Smooth muscle cell (in vitro differentiated cells): ENCODE measurements at regions not wholly inside any gene's neighbourhood (a gene's known extent, or its start where the extent isn't known, plus 50 kb on each side); places are given as distances from the start of the nearest gene placed in this dataset.

Source experiments
- DNase-seq: peaks from one replicate; lab custom pipeline; 2025; ENCODE audit not compliant: unreplicated experiment; lab: John Stamatoyannopoulos, UW
- H2AFZ ChIP-seq: fragments of 200-600 bp; sonication (generic); 2 replicates; pipeline ENCODE4 v1.6.0; 2016; ENCODE audit warnings: antibody characterized with exemption, low read depth, mild to moderate bottlenecking
- H3F3A ChIP-seq: fragments of 200-600 bp; sonication (generic); 2 replicates; pipeline ENCODE4 v1.6.0; 2017; ENCODE audit warnings: antibody characterized with exemption, low read depth
- H3K27ac ChIP-seq: fragments of 200-600 bp; sonication (generic); 2 replicates; pipeline ENCODE4 v1.5.1; 2016; ENCODE audit warnings: low read depth, mild to moderate bottlenecking
- H3K27me3 ChIP-seq: fragments of 200-600 bp; sonication (generic); 2 replicates; pipeline ENCODE4 v1.6.1; 2016; ENCODE audit warnings: low read depth, mild to moderate bottlenecking
- H3K36me3 ChIP-seq: fragments of 200-600 bp; sonication (generic); 2 replicates; pipeline ENCODE4 v1.5.1; 2016; ENCODE audit warnings: low read depth
- H3K4me1 ChIP-seq: fragments of 200-600 bp; sonication (generic); 2 replicates; pipeline ENCODE4 v1.5.1; 2016; ENCODE audit warnings: low read depth
- H3K4me2 ChIP-seq: fragments of 200-600 bp; sonication (generic); 2 replicates; pipeline ENCODE4 v1.6.0; 2016; ENCODE audit warnings: mild to moderate bottlenecking
- H3K4me3 ChIP-seq: fragments of 200-600 bp; sonication (generic); 2 replicates; pipeline ENCODE4 v1.5.1; 2016; ENCODE audit warnings: mild to moderate bottlenecking
- H3K79me2 ChIP-seq: fragments of 200-600 bp; sonication (generic); 2 replicates; pipeline ENCODE4 v1.6.0; 2016; ENCODE audit warnings: low read depth, mild to moderate bottlenecking
- H3K9ac ChIP-seq: fragments of 200-600 bp; sonication (generic); 2 replicates; pipeline ENCODE4 v1.6.0; 2016; ENCODE audit warnings: low read depth
- H3K9me3 ChIP-seq: fragments of 200-600 bp; sonication (generic); replicated peaks from 2 replicates; pipeline ENCODE4 v1.5.1; 2016; ENCODE audit warnings: low read depth
- H4K20me1 ChIP-seq: fragments of 200-600 bp; sonication (generic); 2 replicates; pipeline ENCODE4 v1.6.0; 2016; ENCODE audit warnings: low read depth
- CTCF ChIP-seq: fragments of 200-600 bp; sonication (generic); IDR thresholded peaks from 2 replicates; pipeline ENCODE4 v1.5.1; 2017; ENCODE audit warnings: borderline replicate concordance, mild to moderate bottlenecking, antibody characterized with exemption; ENCODE audit not compliant: insufficient read depth, poor library complexity, severe bottlenecking
- WGBS: methylation state at CpG from one replicate; pipeline ENCODE4 v1.1.7; 2016; ENCODE audit warnings: low lambda C conversion rate; 5-methylcytosine and 5-hydroxymethylcytosine counted together

GRCh38 chr16:86241681-86242080, 268.6 kb upstream of the FOXF1 start:
- H3K4me1 ChIP-seq = peaks cover 3% of the 10 kb centered on the region
- H4K20me1 ChIP-seq = no peaks in the 10 kb centered on the region
- WGBS = 86% methylated on average over 7 of the region's 7 CpGs
- DNase-seq = no peak
- no peak overlapping the region for H3K4me2 ChIP-seq
- no peaks in the 10 kb centered on the region for H3K27me3 ChIP-seq
- H3K36me3 ChIP-seq = no peaks in the 10 kb centered on the region
- no peak for TF ChIP-seq CTCF
- H3K9ac ChIP-seq = no peak overlapping the region
- no peaks in the 10 kb centered on the region for H3K79me2 ChIP-seq
- H3K9me3 ChIP-seq = no peaks in the 10 kb centered on the region
- no peak overlapping the region for H2AFZ ChIP-seq
- H3K27ac ChIP-seq = no peak overlapping the region
- no peak overlapping the region for H3K4me3 ChIP-seq
- no peaks in the 10 kb centered on the region for H3F3A ChIP-seq

GRCh38 chr16:86242244-86243122, 267.8 kb upstream of the FOXF1 start:
- TF ChIP-seq CTCF = no peak

GRCh38 chr16:86243123-86243473, 267.2 kb upstream of the FOXF1 start:
- Histone ChIP-seq H3K4me2 (no peak overlapping the region), H3F3A (no peaks in the 10 kb centered on the region), H3K4me3 (no peak overlapping the region), H3K9me3 (no peaks in the 10 kb centered on the region), H3K27ac (no peak overlapping the region), H3K4me1 (peaks cover 3% of the 10 kb centered on the region), H3K9ac (no peak overlapping the region), H4K20me1 (no peaks in the 10 kb centered on the region), H3K27me3 (peaks cover 2% of the 10 kb centered on the region), H3K36me3 (no peaks in the 10 kb centered on the region), H3K79me2 (no peaks in the 10 kb centered on the region), H2AFZ (no peak overlapping the region)
- TF ChIP-seq CTCF = no peak
- 86% methylated on average over 6 of the region's 6 CpGs for WGBS
- no peak for DNase-seq

More at GRCh38 chr16:86242244-86243122, 267.8 kb upstream of the FOXF1 start:
- Histone ChIP-seq H3K79me2 (no peaks in the 10 kb centered on the region), H3K4me1 (peaks cover 3% of the 10 kb centered on the region), H3F3A (no peaks in the 10 kb centered on the region), H3K9me3 (no peaks in the 10 kb centered on the region), H2AFZ (no peak overlapping the region), H3K27me3 (peaks cover 2% of the 10 kb centered on the region), H3K9ac (no peak overlapping the region), H3K4me3 (no peak overlapping the region), H3K27ac (no peak overlapping the region), H3K4me2 (no peak overlapping the region), H3K36me3 (no peaks in the 10 kb centered on the region), H4K20me1 (no peaks in the 10 kb centered on the region)
- DNase-seq = no peak
- WGBS = 90% methylated on average over 16 of the region's 16 CpGs
